Panc1 (cell line): ENCODE measurements at regions not wholly inside any gene's neighbourhood (a gene's known extent, or its start where the extent isn't known, plus 50 kb on each side); places are given as distances from the start of the nearest gene placed in this dataset.

Experiments
- ATAC-seq: fragments of 200-7000 bp; cut with Tn5 transposase; 2 replicates; pipeline ENCODE4 v1.9.1; 2020; ENCODE audit warnings: mild to moderate bottlenecking, moderate library complexity
- BruUV-seq: library from RNA; stranded (reverse); fragments of 400-500 nt; replicated peaks from 2 replicates; lab custom pipeline; 2021; lab: Mats Ljungman, UMichigan
- CTCF ChIA-PET: fragments of 300-600 bp; sonication (Branson Sonifier 250); formaldehyde crosslinking; loops from one replicate; lab custom pipeline; 2022; ENCODE audit warnings: antibody characterized with exemption; lab: Charles Lee
- POLR2A ChIA-PET: fragments of 300-600 bp; sonication (Branson Sonifier 250); formaldehyde crosslinking; loops from one replicate; lab custom pipeline; 2022; ENCODE audit warnings: antibody characterized with exemption; lab: Charles Lee
- DNase-seq: peaks from one replicate; pipeline ENCODE4 v3.0.0-alpha.2; 2010; ENCODE audit warnings: low read depth, low spot score
- H3K27ac ChIP-seq: 2 replicates; pipeline ENCODE4 v1.5.1; 2011; ENCODE audit warnings: mild to moderate bottlenecking, low read length, inconsistent platforms
- H3K27me3 ChIP-seq: fragments of 200-500 bp; sonication (Bioruptor generic); 2 replicates; pipeline ENCODE4 v1.6.0; 2014; ENCODE audit warnings: low read length, inconsistent platforms; ENCODE audit not compliant: control insufficient read depth, insufficient read depth
- H3K36me3 ChIP-seq: fragments of 200-500 bp; sonication (Bioruptor generic); 2 replicates; pipeline ENCODE4 v1.5.1; 2014; ENCODE audit warnings: inconsistent platforms, mild to moderate bottlenecking, low read length, moderate library complexity; ENCODE audit not compliant: control insufficient read depth, insufficient read depth
- H3K4me1 ChIP-seq: 2 replicates; pipeline ENCODE4 v1.5.1; 2011; ENCODE audit warnings: inconsistent platforms, mild to moderate bottlenecking, low read length, moderate library complexity; ENCODE audit not compliant: control insufficient read depth, insufficient read depth
- H3K4me3 ChIP-seq, 2 experiments: 2 replicates each; pipeline ENCODE4 v1.5.1; 2011 to 2012; ENCODE audit warnings: low read depth in 2 of 2, low read length in 2 of 2, mild to moderate bottlenecking in 2 of 2, inconsistent platforms in 1 of 2, moderate library complexity in 1 of 2
- H3K9me3 ChIP-seq: fragments of 200-500 bp; sonication (Bioruptor generic); 2 replicates; pipeline ENCODE4 v1.5.1; 2014; ENCODE audit warnings: low read depth, mild to moderate bottlenecking, inconsistent platforms, low read length, moderate library complexity; ENCODE audit not compliant: control insufficient read depth, insufficient read depth
- CTCF ChIP-seq: fragments of 450-650 bp; IDR thresholded peaks from 2 replicates; pipeline ENCODE4 v1.5.1; 2017; ENCODE audit warnings: mild to moderate bottlenecking
- POLR2AphosphoS5 ChIP-seq: IDR thresholded peaks from 2 replicates; pipeline ENCODE4 v1.6.1; 2012; ENCODE audit warnings: mild to moderate bottlenecking, low read depth, low read length, moderate library complexity
- REST ChIP-seq, 2 experiments: IDR thresholded peaks; 2 replicates each; pipeline ENCODE4 v1.6.1; 2011 to 2012; ENCODE audit warnings: low read depth in 2 of 2, control low read depth in 1 of 2, low read length in 1 of 2, mild to moderate bottlenecking in 1 of 2, moderate library complexity in 1 of 2; ENCODE audit not compliant: insufficient read depth in 1 of 2
- SIN3A ChIP-seq: IDR thresholded peaks from 2 replicates; pipeline ENCODE4 v1.6.1; 2012; ENCODE audit warnings: low read depth, mild to moderate bottlenecking, low read length, moderate library complexity, borderline replicate concordance; ENCODE audit not compliant: insufficient read depth
- TCF7L2 ChIP-seq: IDR thresholded peaks from 2 replicates; pipeline ENCODE4 v1.6.1; 2011; ENCODE audit warnings: mild to moderate bottlenecking, low read depth, low read length, inconsistent platforms
- in situ Hi-C: cut with HindIII; loops from 2 replicates; pipeline ENCODE4 v1.10.0; 2016; ENCODE audit warnings: low sequenced_read_pairs, low pct_unique_long_range_greater_than_20kb
- intact Hi-C: fragments of 100-400 bp; cut with micrococcal nuclease; formaldehyde crosslinking; loops from one replicate; pipeline ENCODE4 v1.10.0; 2022; ENCODE audit not compliant: unreplicated experiment

- Histone ChIP-seq H3K4me1 (no peaks in the 10 kb centered on the region), H3K4me3 (no peak overlapping the region), H3K27me3 (no peaks in the 10 kb centered on the region), H3K27ac (no peak overlapping the region), H3K9me3 (no peaks in the 10 kb centered on the region), H3K36me3 (no peaks in the 10 kb centered on the region)
- CTCF ChIA-PET: no interaction called here
- in situ Hi-C loops (no loop called here), intact Hi-C loops (loop anchor here (10.0 kb wide), 1 partner anchor 64 kb away; no protein-coding TSS in a partner anchor)
- no peak for ATAC-seq
- DNase-seq: no peak
- POLR2A ChIA-PET: no interaction called here
- BruUV-seq: no TSS peak
- no peak for TF ChIP-seq POLR2AphosphoS5
- TF ChIP-seq TCF7L2: no peak
- TF ChIP-seq REST (IDR thresholded peaks at IDR 0.05; ENCODE audit: insufficient read depth in 1 of 2, low read depth in 2 of 2, low read length in 1 of 2): no peak
- TF ChIP-seq CTCF: no peak
- TF ChIP-seq SIN3A: no peak
These were observed 258.4 kb upstream of the DPYD start for GRCh38 chr1:98179151-98179773.

GRCh38 chr1:98177751-98178150 is 256.9 kb upstream of the DPYD start:
- no TSS peak for BruUV-seq
- Histone ChIP-seq H3K27me3 (no peaks in the 10 kb centered on the region), H3K36me3 (no peaks in the 10 kb centered on the region), H3K4me3 (no peak overlapping the region), H3K9me3 (no peaks in the 10 kb centered on the region), H3K27ac (no peak overlapping the region; the same call in 1 of the 2 replicates), H3K4me1 (no peaks in the 10 kb centered on the region)
- TF ChIP-seq TCF7L2 (no peak), CTCF (no peak), POLR2AphosphoS5 (no peak), REST (IDR thresholded peaks at IDR 0.05; ENCODE audit: insufficient read depth in 1 of 2, low read depth in 2 of 2, low read length in 1 of 2) (no peak), SIN3A (no peak)
- intact Hi-C loops: loop anchor here (10.0 kb wide), 1 partner anchor 63 kb away; no protein-coding TSS in a partner anchor
- ATAC-seq (no peak), DNase-seq (no peak)
- CTCF ChIA-PET: no interaction called here
- POLR2A ChIA-PET: no interaction called here
- in situ Hi-C loops: no loop called here
